ENCODE measurements at regions not wholly inside any gene's neighbourhood (a gene's known extent, or its start where the extent isn't known, plus 50 kb on each side); places are given as distances from the start of the nearest gene placed in this dataset.

- no peak for DNase-seq (ENCODE audit: low read depth)
- TF ChIP-seq POLR2A (IDR thresholded peaks at IDR 0.05; ENCODE audit: extremely low read depth, insufficient read length), result no peak
- TF ChIP-seq MAX (IDR thresholded peaks at IDR 0.05; ENCODE audit: low read depth, low read length), result no peak
- TF ChIP-seq MYC (IDR thresholded peaks at IDR 0.05; ENCODE audit: low read depth, low read length), result no peak
- TF ChIP-seq CTCF (IDR thresholded peaks at IDR 0.05; ENCODE audit: low read depth, low read length), result no peak
Measured at GRCh38 chr12:115137812-115138521, 454.0 kb upstream of the TBX3 start.

GRCh38 chr12:115135800-115136211 is 451.8 kb upstream of the TBX3 start:
- H3K4me3 ChIP-seq (ENCODE audit: low read depth, low read length), result no peak overlapping the region
- DNase-seq (ENCODE audit: low read depth), result no peak
- TF ChIP-seq POLR2A (IDR thresholded peaks at IDR 0.05; ENCODE audit: extremely low read depth, insufficient read length) (no peak), MAX (IDR thresholded peaks at IDR 0.05; ENCODE audit: low read depth, low read length) (no peak), CTCF (IDR thresholded peaks at IDR 0.05; ENCODE audit: low read depth, low read length) (no peak), MYC (IDR thresholded peaks at IDR 0.05; ENCODE audit: low read depth, low read length) (no peak)

More at GRCh38 chr12:115137812-115138521, 454.0 kb upstream of the TBX3 start:
- no peak overlapping the region for H3K4me3 ChIP-seq (ENCODE audit: low read depth, low read length)

GRCh38 chr12:115134298-115134697 is 450.3 kb upstream of the TBX3 start:
- TF ChIP-seq CTCF (IDR thresholded peaks at IDR 0.05; ENCODE audit: low read depth, low read length) (no peak), MYC (IDR thresholded peaks at IDR 0.05; ENCODE audit: low read depth, low read length) (no peak), POLR2A (IDR thresholded peaks at IDR 0.05; ENCODE audit: extremely low read depth, insufficient read length) (no peak)
- DNase-seq (ENCODE audit: low read depth), result no peak
- no peak overlapping the region for H3K4me3 ChIP-seq (ENCODE audit: low read depth, low read length)

GRCh38 chr12:115132905-115133304 is 448.9 kb upstream of the TBX3 start:
- H3K4me3 ChIP-seq (ENCODE audit: low read depth, low read length), result no peak overlapping the region
- TF ChIP-seq MYC (IDR thresholded peaks at IDR 0.05; ENCODE audit: low read depth, low read length), result no peak
- no peak for TF ChIP-seq MAX (IDR thresholded peaks at IDR 0.05; ENCODE audit: low read depth, low read length)
- no peak for TF ChIP-seq CTCF (IDR thresholded peaks at IDR 0.05; ENCODE audit: low read depth, low read length)
- TF ChIP-seq POLR2A (IDR thresholded peaks at IDR 0.05; ENCODE audit: extremely low read depth, insufficient read length), result no peak
- no peak for DNase-seq (ENCODE audit: low read depth)

GRCh38 chr12:115132145-115132544 is 448.2 kb upstream of the TBX3 start:
- no peak for TF ChIP-seq POLR2A (IDR thresholded peaks at IDR 0.05; ENCODE audit: extremely low read depth, insufficient read length)
- DNase-seq (ENCODE audit: low read depth), result no peak
- no peak overlapping the region for H3K4me3 ChIP-seq (ENCODE audit: low read depth, low read length)

GRCh38 chr12:115129727-115130126 is 445.8 kb upstream of the TBX3 start:
- no peak for DNase-seq (ENCODE audit: low read depth)
- TF ChIP-seq CTCF (IDR thresholded peaks at IDR 0.05; ENCODE audit: low read depth, low read length) (no peak), MAX (IDR thresholded peaks at IDR 0.05; ENCODE audit: low read depth, low read length) (no peak), POLR2A (IDR thresholded peaks at IDR 0.05; ENCODE audit: extremely low read depth, insufficient read length) (no peak), MYC (IDR thresholded peaks at IDR 0.05; ENCODE audit: low read depth, low read length) (no peak)
- H3K4me3 ChIP-seq (ENCODE audit: low read depth, low read length), result no peak overlapping the region
